HFFc6 (cell line): ENCODE measurements at regions not wholly inside any gene's neighbourhood (a gene's known extent, or its start where the extent isn't known, plus 50 kb on each side); places are given as distances from the start of the nearest gene placed in this dataset.

Experiments
- DNase-seq: peaks from one replicate; pipeline ENCODE4 v3.0.0-alpha.2; 2018
- H3K27ac Mint-ChIP-seq: 2 replicates; pipeline ENCODE4 v1.8.0; 2020; ENCODE audit warnings: mild to moderate bottlenecking, mixed read lengths
- H3K27me3 Mint-ChIP-seq: 2 replicates; pipeline ENCODE4 v1.8.0; 2021; ENCODE audit warnings: mild to moderate bottlenecking, moderate library complexity, mixed read lengths; ENCODE audit not compliant: insufficient read depth
- H3K36me3 Mint-ChIP-seq: 2 replicates; pipeline ENCODE4 v1.8.0; 2021; ENCODE audit warnings: low read depth, mixed read lengths
- H3K4me1 Mint-ChIP-seq: 2 replicates; pipeline ENCODE4 v1.8.0; 2020; ENCODE audit warnings: low read depth, mixed read lengths
- H3K4me3 Mint-ChIP-seq: 2 replicates; pipeline ENCODE4 v1.8.0; 2020; ENCODE audit warnings: mild to moderate bottlenecking, moderate library complexity, mixed read lengths
- H3K9me3 Mint-ChIP-seq: 2 replicates; pipeline ENCODE4 v1.8.0; 2020; ENCODE audit warnings: mild to moderate bottlenecking, mixed read lengths
- CTCF ChIP-seq: fragments of 200-600 bp; sonication (generic); IDR thresholded peaks from 2 replicates; pipeline ENCODE4 v1.5.0; 2021; ENCODE audit warnings: antibody characterized with exemption, mild to moderate bottlenecking

- Mint-ChIP-seq H3K27me3 (no peaks in the 10 kb centered on the region; the same call in 1 of the 2 replicates), H3K36me3 (peaks cover 11% of the 10 kb centered on the region), H3K4me3 (no peak overlapping the region), H3K27ac (no peak overlapping the region), H3K9me3 (peaks cover 4% of the 10 kb centered on the region; the same call in 1 of the 2 replicates), H3K4me1 (peaks cover 62% of the 10 kb centered on the region)
- no peak for TF ChIP-seq CTCF
- no peak for DNase-seq
Observed at GRCh38 chr3:30253832-30254231, 352.6 kb upstream of the TGFBR2 start.

- DNase-seq = peak; percentile 72
- Mint-ChIP-seq H3K27me3 (no peaks in the 10 kb centered on the region; the same call in 1 of the 2 replicates), H3K36me3 (peaks cover 11% of the 10 kb centered on the region), H3K27ac (peak overlapping the region; percentile 73), H3K4me3 (peak overlapping the region; percentile 12), H3K4me1 (peaks cover 74% of the 10 kb centered on the region), H3K9me3 (peaks cover 4% of the 10 kb centered on the region; the same call in 1 of the 2 replicates)
- TF ChIP-seq CTCF = no peak
Observed at GRCh38 chr3:30256474-30256873, 349.9 kb upstream of the TGFBR2 start.

GRCh38 chr3:30258426-30259392 is 347.7 kb upstream of the TGFBR2 start:
- DNase-seq = no peak
- no peak for TF ChIP-seq CTCF
- H3K27ac Mint-ChIP-seq = no peak overlapping the region
- peaks cover 88% of the 10 kb centered on the region for H3K4me1 Mint-ChIP-seq
- peaks cover 8% of the 10 kb centered on the region; the same call in 1 of the 2 replicates for H3K36me3 Mint-ChIP-seq
- H3K4me3 Mint-ChIP-seq = no peak overlapping the region
- peaks cover 3% of the 10 kb centered on the region; the same call in 1 of the 2 replicates for H3K9me3 Mint-ChIP-seq
- no peaks in the 10 kb centered on the region for H3K27me3 Mint-ChIP-seq

GRCh38 chr3:30259730-30260129 is 346.7 kb upstream of the TGFBR2 start:
- TF ChIP-seq CTCF = no peak
- H3K27me3 Mint-ChIP-seq = no peaks in the 10 kb centered on the region
- H3K9me3 Mint-ChIP-seq = peaks cover 10% of the 10 kb centered on the region
- H3K4me1 Mint-ChIP-seq = peaks cover 89% of the 10 kb centered on the region
- no peak for DNase-seq
- H3K27ac Mint-ChIP-seq = no peak overlapping the region
- peaks cover 18% of the 10 kb centered on the region for H3K36me3 Mint-ChIP-seq
- no peak overlapping the region for H3K4me3 Mint-ChIP-seq

- peak overlapping the region; percentile 38; the same call in 1 of the 2 replicates for H3K4me3 Mint-ChIP-seq
- H3K36me3 Mint-ChIP-seq = peaks cover 28% of the 10 kb centered on the region
- TF ChIP-seq CTCF = no peak
- peaks cover 16% of the 10 kb centered on the region for H3K9me3 Mint-ChIP-seq
- H3K4me1 Mint-ChIP-seq = peaks cover 83% of the 10 kb centered on the region
- peak; percentile 67 for DNase-seq
- H3K27ac Mint-ChIP-seq = peak overlapping the region; percentile 58
- H3K27me3 Mint-ChIP-seq = no peaks in the 10 kb centered on the region
Observed at GRCh38 chr3:30260762-30261161, 345.6 kb upstream of the TGFBR2 start.
